WTC11 (cell line): ENCODE measurements at regions not wholly inside any gene's neighbourhood (a gene's known extent, or its start where the extent isn't known, plus 50 kb on each side); places are given as distances from the start of the nearest gene placed in this dataset.

Experiments
- ATAC-seq: fragments of 200-7000 bp; cut with Tn5 transposase; 2 replicates; pipeline ENCODE4 v1.10.0; 2021; ENCODE audit warnings: mild to moderate bottlenecking, moderate library complexity
- CTCF ChIA-PET: fragments of 300-600 bp; sonication (Branson Sonifier 250); formaldehyde crosslinking; loops from one replicate; lab custom pipeline; 2021; ENCODE audit warnings: antibody characterized with exemption; lab: Charles Lee
- POLR2A ChIA-PET: fragments of 350-600 bp; sonication (Branson Sonifier 250); formaldehyde crosslinking; loops from one replicate; lab custom pipeline; 2021; ENCODE audit warnings: antibody characterized with exemption; lab: Charles Lee
- DNase-seq: peaks from one replicate; pipeline ENCODE4 v3.0.0; 2021; ENCODE audit warnings: low spot score
- H3K27ac Mint-ChIP-seq: 2 replicates; pipeline ENCODE4 v1.8.0; 2021; ENCODE audit warnings: mixed read lengths
- H3K27me3 Mint-ChIP-seq: 2 replicates; pipeline ENCODE4 v1.8.0; 2021; ENCODE audit warnings: low read depth, mild to moderate bottlenecking, moderate library complexity, mixed read lengths
- H3K36me3 Mint-ChIP-seq: 2 replicates; pipeline ENCODE4 v1.8.0; 2021; ENCODE audit warnings: mixed read lengths
- H3K4me1 Mint-ChIP-seq: 2 replicates; pipeline ENCODE4 v1.8.0; 2022; ENCODE audit warnings: mixed read lengths
- H3K4me3 Mint-ChIP-seq: 2 replicates; pipeline ENCODE4 v1.8.0; 2021; ENCODE audit warnings: mild to moderate bottlenecking, moderate library complexity, mixed read lengths
- H3K9me3 Mint-ChIP-seq: 2 replicates; pipeline ENCODE4 v1.8.0; 2021; ENCODE audit warnings: mixed read lengths
- ATF3 ChIP-seq: sonication (generic); formaldehyde crosslinking; conservative IDR thresholded peaks from 2 replicates; pipeline ENCODE4 v1.8.1; 2022; ENCODE audit warnings: mild to moderate bottlenecking, missing genetic modification reagents
- CBFB ChIP-seq: sonication (generic); formaldehyde crosslinking; IDR thresholded peaks from 2 replicates; pipeline ENCODE4 v1.8.1; 2022; ENCODE audit warnings: mild to moderate bottlenecking, low read depth, missing genetic modification reagents
- ELF4 ChIP-seq: sonication (generic); formaldehyde crosslinking; IDR thresholded peaks from 2 replicates; pipeline ENCODE4 v1.8.1; 2022; ENCODE audit warnings: low read depth, mild to moderate bottlenecking, moderate library complexity, missing genetic modification reagents
- ETV6 ChIP-seq: sonication (generic); formaldehyde crosslinking; IDR thresholded peaks from 2 replicates; pipeline ENCODE4 v1.8.1; 2022; ENCODE audit warnings: mild to moderate bottlenecking, missing genetic modification reagents
- FOXP1 ChIP-seq: sonication (generic); formaldehyde crosslinking; IDR thresholded peaks from 2 replicates; pipeline ENCODE4 v1.8.0; 2022; ENCODE audit warnings: missing genetic modification reagents, mild to moderate bottlenecking, moderate library complexity, borderline replicate concordance
- GRHL2 ChIP-seq: fragments of 250-450 bp; sonication (Bioruptor Pico); IDR thresholded peaks from 2 replicates; pipeline ENCODE4 v1.8.0; 2022; ENCODE audit warnings: mild to moderate bottlenecking, moderate library complexity; ENCODE audit not compliant: insufficient replicate concordance, severe bottlenecking
- GTF2I ChIP-seq: fragments of 250-450 bp; sonication (Bioruptor Pico); conservative IDR thresholded peaks from 2 replicates; pipeline ENCODE4 v1.4.0; 2021; ENCODE audit warnings: mild to moderate bottlenecking
- NFATC4 ChIP-seq: fragments of 250-450 bp; sonication (Bioruptor Pico); IDR thresholded peaks from 2 replicates; pipeline ENCODE4 v1.9.0; 2021; ENCODE audit warnings: mild to moderate bottlenecking
- NFE2L1 ChIP-seq: sonication (generic); formaldehyde crosslinking; IDR thresholded peaks from 2 replicates; pipeline ENCODE4 v1.8.1; 2023; ENCODE audit warnings: missing genetic modification reagents
- OVOL2 ChIP-seq: fragments of 250-450 bp; sonication (Bioruptor Pico); IDR thresholded peaks from 2 replicates; pipeline ENCODE4 v1.9.0; 2021; ENCODE audit warnings: mild to moderate bottlenecking, borderline replicate concordance
- PREB ChIP-seq: sonication (generic); formaldehyde crosslinking; IDR thresholded peaks from 2 replicates; pipeline ENCODE4 v1.8.1; 2022; ENCODE audit warnings: mild to moderate bottlenecking, missing genetic modification reagents, moderate library complexity, borderline replicate concordance
- SMAD4 ChIP-seq: sonication (generic); formaldehyde crosslinking; IDR thresholded peaks from 2 replicates; pipeline ENCODE4 v1.8.0; 2022; ENCODE audit warnings: mild to moderate bottlenecking, missing genetic modification reagents
- USF2 ChIP-seq: sonication (generic); formaldehyde crosslinking; IDR thresholded peaks from 2 replicates; pipeline ENCODE4 v1.8.1; 2023; ENCODE audit warnings: mild to moderate bottlenecking, missing genetic modification reagents, moderate library complexity
- ZNF121 ChIP-seq: sonication (generic); formaldehyde crosslinking; IDR thresholded peaks from 2 replicates; pipeline ENCODE4 v1.8.0; 2023; ENCODE audit warnings: missing genetic modification reagents
- ZNF232 ChIP-seq: sonication (generic); formaldehyde crosslinking; IDR thresholded peaks from 2 replicates; pipeline ENCODE4 v1.8.0; 2022; ENCODE audit warnings: mild to moderate bottlenecking, missing genetic modification reagents
- ZNF263 ChIP-seq: sonication (generic); formaldehyde crosslinking; IDR thresholded peaks from 2 replicates; pipeline ENCODE4 v1.8.1; 2022; ENCODE audit warnings: low read depth, mild to moderate bottlenecking, moderate library complexity, missing genetic modification reagents
- TF ChIP-seq, protein P1 (sequence below): sonication (generic); formaldehyde crosslinking; IDR thresholded peaks from 2 replicates; pipeline ENCODE4 v1.8.1; 2022; ENCODE audit warnings: low read depth, mild to moderate bottlenecking, moderate library complexity, missing genetic modification reagents, borderline replicate concordance
- TF ChIP-seq, protein P2 (sequence below): sonication (generic); formaldehyde crosslinking; IDR thresholded peaks from 2 replicates; pipeline ENCODE4 v1.8.1; 2022; ENCODE audit warnings: missing genetic modification reagents, borderline replicate concordance
- TF ChIP-seq, protein P3 (sequence below): sonication (generic); formaldehyde crosslinking; IDR thresholded peaks from 2 replicates; pipeline ENCODE4 v1.8.1; 2023; ENCODE audit warnings: mild to moderate bottlenecking, moderate library complexity, missing genetic modification reagents
- TF ChIP-seq, protein P4 (sequence below): fragments of 250-450 bp; sonication (Bioruptor Pico); IDR thresholded peaks from 2 replicates; pipeline ENCODE4 v1.9.0; 2021; ENCODE audit warnings: mild to moderate bottlenecking
- TF ChIP-seq, protein P5 (sequence below): fragments of 200-600 bp; IDR thresholded peaks from 2 replicates; pipeline ENCODE4 v1.8.0; 2022; ENCODE audit warnings: antibody characterized with exemption
- TF ChIP-seq, protein P6 (sequence below): sonication (generic); formaldehyde crosslinking; IDR thresholded peaks from 2 replicates; pipeline ENCODE4 v1.8.1; 2022; ENCODE audit warnings: low read depth, missing genetic modification reagents, borderline replicate concordance
- TF ChIP-seq, protein P7 (sequence below): sonication (generic); formaldehyde crosslinking; IDR thresholded peaks from 2 replicates; pipeline ENCODE4 v1.8.0; 2023; ENCODE audit warnings: missing genetic modification reagents
- TF ChIP-seq, protein P8 (sequence below): sonication (generic); formaldehyde crosslinking; IDR thresholded peaks from 2 replicates; pipeline ENCODE4 v1.8.0; 2022; ENCODE audit warnings: mild to moderate bottlenecking, missing genetic modification reagents

DNA sequence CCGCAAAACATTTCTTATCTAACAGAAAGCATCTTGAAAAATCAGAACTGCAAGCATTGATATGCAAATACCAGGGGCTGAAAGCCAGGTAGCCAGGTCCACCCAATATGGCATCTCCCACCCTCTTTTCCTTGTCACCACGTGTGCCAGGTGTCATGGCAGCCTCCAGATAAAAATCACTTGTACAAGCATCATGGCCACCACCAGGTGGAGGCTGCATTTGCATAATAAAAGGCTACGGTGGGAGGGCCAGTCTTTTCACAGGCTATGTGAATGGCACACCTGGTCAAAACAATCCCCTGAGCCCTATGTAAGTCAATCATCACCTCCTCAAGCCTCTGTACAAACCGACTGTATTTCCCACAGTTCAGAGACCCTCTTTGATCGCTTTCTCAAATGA, 1233.1 kb upstream of the ALCAM start:
- Mint-ChIP-seq H3K4me1 (peaks cover 17% of the 10 kb centered on the region), H3K27me3 (no peaks in the 10 kb centered on the region), H3K9me3 (peaks cover 4% of the 10 kb centered on the region; the same call in 1 of the 2 replicates), H3K27ac (peak overlapping the region; percentile 84; the same call in 1 of the 2 replicates), H3K4me3 (no peak overlapping the region), H3K36me3 (peaks cover 3% of the 10 kb centered on the region; the same call in 1 of the 2 replicates)
- ATAC-seq (peak; percentile 95), DNase-seq (peak; percentile 58)
- ChIA-PET CTCF (no interaction called here), POLR2A (no interaction called here)
- TF ChIP-seq, protein P1, sequence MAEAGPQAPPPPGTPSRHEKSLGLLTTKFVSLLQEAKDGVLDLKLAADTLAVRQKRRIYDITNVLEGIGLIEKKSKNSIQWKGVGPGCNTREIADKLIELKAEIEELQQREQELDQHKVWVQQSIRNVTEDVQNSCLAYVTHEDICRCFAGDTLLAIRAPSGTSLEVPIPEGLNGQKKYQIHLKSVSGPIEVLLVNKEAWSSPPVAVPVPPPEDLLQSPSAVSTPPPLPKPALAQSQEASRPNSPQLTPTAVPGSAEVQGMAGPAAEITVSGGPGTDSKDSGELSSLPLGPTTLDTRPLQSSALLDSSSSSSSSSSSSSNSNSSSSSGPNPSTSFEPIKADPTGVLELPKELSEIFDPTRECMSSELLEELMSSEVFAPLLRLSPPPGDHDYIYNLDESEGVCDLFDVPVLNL (CRISPR knock-in tag) = no peak
- TF ChIP-seq CBFB (CRISPR knock-in tag) = no peak
- TF ChIP-seq ZNF232 = no peak
- TF ChIP-seq, protein P2, sequence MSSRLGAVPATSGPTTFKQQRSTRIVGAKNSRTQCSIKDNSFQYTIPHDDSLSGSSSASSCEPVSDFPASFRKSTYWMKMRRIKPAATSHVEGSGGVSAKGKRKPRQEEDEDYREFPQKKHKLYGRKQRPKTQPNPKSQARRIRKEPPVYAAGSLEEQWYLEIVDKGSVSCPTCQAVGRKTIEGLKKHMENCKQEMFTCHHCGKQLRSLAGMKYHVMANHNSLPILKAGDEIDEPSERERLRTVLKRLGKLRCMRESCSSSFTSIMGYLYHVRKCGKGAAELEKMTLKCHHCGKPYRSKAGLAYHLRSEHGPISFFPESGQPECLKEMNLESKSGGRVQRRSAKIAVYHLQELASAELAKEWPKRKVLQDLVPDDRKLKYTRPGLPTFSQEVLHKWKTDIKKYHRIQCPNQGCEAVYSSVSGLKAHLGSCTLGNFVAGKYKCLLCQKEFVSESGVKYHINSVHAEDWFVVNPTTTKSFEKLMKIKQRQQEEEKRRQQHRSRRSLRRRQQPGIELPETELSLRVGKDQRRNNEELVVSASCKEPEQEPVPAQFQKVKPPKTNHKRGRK (CRISPR knock-in tag) = no peak
- TF ChIP-seq, protein P3, sequence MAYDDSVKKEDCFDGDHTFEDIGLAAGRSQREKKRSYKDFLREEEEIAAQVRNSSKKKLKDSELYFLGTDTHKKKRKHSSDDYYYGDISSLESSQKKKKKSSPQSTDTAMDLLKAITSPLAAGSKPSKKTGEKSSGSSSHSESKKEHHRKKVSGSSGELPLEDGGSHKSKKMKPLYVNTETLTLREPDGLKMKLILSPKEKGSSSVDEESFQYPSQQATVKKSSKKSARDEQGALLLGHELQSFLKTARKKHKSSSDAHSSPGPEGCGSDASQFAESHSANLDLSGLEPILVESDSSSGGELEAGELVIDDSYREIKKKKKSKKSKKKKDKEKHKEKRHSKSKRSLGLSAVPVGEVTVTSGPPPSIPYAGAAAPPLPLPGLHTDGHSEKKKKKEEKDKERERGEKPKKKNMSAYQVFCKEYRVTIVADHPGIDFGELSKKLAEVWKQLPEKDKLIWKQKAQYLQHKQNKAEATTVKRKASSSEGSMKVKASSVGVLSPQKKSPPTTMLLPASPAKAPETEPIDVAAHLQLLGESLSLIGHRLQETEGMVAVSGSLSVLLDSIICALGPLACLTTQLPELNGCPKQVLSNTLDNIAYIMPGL (CRISPR knock-in tag) = no peak
- TF ChIP-seq NFATC4 (CRISPR knock-in tag) = no peak
- no peak for TF ChIP-seq NFE2L1 (CRISPR knock-in tag)
- TF ChIP-seq, protein P4, sequence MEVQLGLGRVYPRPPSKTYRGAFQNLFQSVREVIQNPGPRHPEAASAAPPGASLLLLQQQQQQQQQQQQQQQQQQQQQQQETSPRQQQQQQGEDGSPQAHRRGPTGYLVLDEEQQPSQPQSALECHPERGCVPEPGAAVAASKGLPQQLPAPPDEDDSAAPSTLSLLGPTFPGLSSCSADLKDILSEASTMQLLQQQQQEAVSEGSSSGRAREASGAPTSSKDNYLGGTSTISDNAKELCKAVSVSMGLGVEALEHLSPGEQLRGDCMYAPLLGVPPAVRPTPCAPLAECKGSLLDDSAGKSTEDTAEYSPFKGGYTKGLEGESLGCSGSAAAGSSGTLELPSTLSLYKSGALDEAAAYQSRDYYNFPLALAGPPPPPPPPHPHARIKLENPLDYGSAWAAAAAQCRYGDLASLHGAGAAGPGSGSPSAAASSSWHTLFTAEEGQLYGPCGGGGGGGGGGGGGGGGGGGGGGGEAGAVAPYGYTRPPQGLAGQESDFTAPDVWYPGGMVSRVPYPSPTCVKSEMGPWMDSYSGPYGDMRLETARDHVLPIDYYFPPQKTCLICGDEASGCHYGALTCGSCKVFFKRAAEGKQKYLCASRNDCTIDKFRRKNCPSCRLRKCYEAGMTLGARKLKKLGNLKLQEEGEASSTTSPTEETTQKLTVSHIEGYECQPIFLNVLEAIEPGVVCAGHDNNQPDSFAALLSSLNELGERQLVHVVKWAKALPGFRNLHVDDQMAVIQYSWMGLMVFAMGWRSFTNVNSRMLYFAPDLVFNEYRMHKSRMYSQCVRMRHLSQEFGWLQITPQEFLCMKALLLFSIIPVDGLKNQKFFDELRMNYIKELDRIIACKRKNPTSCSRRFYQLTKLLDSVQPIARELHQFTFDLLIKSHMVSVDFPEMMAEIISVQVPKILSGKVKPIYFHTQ (CRISPR knock-in tag) = no peak
- TF ChIP-seq ELF4 = no peak
- TF ChIP-seq, protein P5, sequence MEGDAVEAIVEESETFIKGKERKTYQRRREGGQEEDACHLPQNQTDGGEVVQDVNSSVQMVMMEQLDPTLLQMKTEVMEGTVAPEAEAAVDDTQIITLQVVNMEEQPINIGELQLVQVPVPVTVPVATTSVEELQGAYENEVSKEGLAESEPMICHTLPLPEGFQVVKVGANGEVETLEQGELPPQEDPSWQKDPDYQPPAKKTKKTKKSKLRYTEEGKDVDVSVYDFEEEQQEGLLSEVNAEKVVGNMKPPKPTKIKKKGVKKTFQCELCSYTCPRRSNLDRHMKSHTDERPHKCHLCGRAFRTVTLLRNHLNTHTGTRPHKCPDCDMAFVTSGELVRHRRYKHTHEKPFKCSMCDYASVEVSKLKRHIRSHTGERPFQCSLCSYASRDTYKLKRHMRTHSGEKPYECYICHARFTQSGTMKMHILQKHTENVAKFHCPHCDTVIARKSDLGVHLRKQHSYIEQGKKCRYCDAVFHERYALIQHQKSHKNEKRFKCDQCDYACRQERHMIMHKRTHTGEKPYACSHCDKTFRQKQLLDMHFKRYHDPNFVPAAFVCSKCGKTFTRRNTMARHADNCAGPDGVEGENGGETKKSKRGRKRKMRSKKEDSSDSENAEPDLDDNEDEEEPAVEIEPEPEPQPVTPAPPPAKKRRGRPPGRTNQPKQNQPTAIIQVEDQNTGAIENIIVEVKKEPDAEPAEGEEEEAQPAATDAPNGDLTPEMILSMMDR = no peak
- TF ChIP-seq ZNF263 (CRISPR knock-in tag) = no peak
- TF ChIP-seq GRHL2 (CRISPR knock-in tag) = no peak
- peak; percentile 50; the same call in 1 of the 2 replicates for TF ChIP-seq USF2 (CRISPR knock-in tag)
- TF ChIP-seq ZNF121 (CRISPR knock-in tag) = no peak
- no peak for TF ChIP-seq OVOL2 (CRISPR knock-in tag)
- no peak for TF ChIP-seq PREB (CRISPR knock-in tag)
- no peak for TF ChIP-seq ETV6 (CRISPR knock-in tag)
- no peak for TF ChIP-seq GTF2I (CRISPR knock-in tag)
- TF ChIP-seq, protein P6, sequence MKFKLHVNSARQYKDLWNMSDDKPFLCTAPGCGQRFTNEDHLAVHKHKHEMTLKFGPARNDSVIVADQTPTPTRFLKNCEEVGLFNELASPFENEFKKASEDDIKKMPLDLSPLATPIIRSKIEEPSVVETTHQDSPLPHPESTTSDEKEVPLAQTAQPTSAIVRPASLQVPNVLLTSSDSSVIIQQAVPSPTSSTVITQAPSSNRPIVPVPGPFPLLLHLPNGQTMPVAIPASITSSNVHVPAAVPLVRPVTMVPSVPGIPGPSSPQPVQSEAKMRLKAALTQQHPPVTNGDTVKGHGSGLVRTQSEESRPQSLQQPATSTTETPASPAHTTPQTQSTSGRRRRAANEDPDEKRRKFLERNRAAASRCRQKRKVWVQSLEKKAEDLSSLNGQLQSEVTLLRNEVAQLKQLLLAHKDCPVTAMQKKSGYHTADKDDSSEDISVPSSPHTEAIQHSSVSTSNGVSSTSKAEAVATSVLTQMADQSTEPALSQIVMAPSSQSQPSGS (CRISPR knock-in tag) = no peak
- TF ChIP-seq, protein P7, sequence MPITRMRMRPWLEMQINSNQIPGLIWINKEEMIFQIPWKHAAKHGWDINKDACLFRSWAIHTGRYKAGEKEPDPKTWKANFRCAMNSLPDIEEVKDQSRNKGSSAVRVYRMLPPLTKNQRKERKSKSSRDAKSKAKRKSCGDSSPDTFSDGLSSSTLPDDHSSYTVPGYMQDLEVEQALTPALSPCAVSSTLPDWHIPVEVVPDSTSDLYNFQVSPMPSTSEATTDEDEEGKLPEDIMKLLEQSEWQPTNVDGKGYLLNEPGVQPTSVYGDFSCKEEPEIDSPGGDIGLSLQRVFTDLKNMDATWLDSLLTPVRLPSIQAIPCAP (CRISPR knock-in tag) = no peak
- TF ChIP-seq SMAD4 = no peak
- no peak for TF ChIP-seq ATF3 (CRISPR knock-in tag)
- no peak for TF ChIP-seq FOXP1 (CRISPR knock-in tag)
- TF ChIP-seq, protein P8, sequence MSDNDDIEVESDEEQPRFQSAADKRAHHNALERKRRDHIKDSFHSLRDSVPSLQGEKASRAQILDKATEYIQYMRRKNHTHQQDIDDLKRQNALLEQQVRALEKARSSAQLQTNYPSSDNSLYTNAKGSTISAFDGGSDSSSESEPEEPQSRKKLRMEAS = peak; percentile 68; the same call in 1 of the 2 replicates
